Frontal cortex (tissue), 3 donors: ENCODE measurements at regions not wholly inside any gene's neighbourhood (a gene's known extent, or its start where the extent isn't known, plus 50 kb on each side); places are given as distances from the start of the nearest gene placed in this dataset.

Experiments
- DNase-seq, 2 donors: peaks; one replicate each; pipeline ENCODE4 v3.0.0; 2012; ENCODE audit warnings: low spot score in 2 of 2
- FAIRE-seq: peaks from 2 replicates; lab custom pipeline; 2012; peaks lifted over from hg19 to GRCh38; lab: Jason Lieb, UNC
- donor health status: control.
- donor health status: control.
- donor health status: control.

GRCh38 chr5:72562717-72563116 is 55.5 kb upstream of the ZNF366 start:
- DNase-seq, result no peak
- FAIRE-seq, result no peak

GRCh38 chr5:72561148-72561972 is 54.1 kb upstream of the ZNF366 start:
- DNase-seq (no peak), FAIRE-seq (no peak)

GRCh38 chr5:72559866-72560766 is 52.9 kb upstream of the ZNF366 start:
- no peak for DNase-seq
- FAIRE-seq, result no peak

- DNase-seq, result no peak
- no peak for FAIRE-seq
Measured at GRCh38 chr5:72558383-72558782, 51.2 kb upstream of the ZNF366 start.

GRCh38 chr5:72558046-72558336 is 50.8 kb upstream of the ZNF366 start:
- FAIRE-seq (no peak), DNase-seq (no peak)

- DNase-seq, result no peak
Measured at GRCh38 chr5:72557167-72558045, 50.2 kb upstream of the ZNF366 start.

More at GRCh38 chr5:72557167-72558045, 50.2 kb upstream of the ZNF366 start:
- no peak for FAIRE-seq
